Ishikawa (cell line): ENCODE measurements at regions not wholly inside any gene's neighbourhood (a gene's known extent, or its start where the extent isn't known, plus 50 kb on each side); places are given as distances from the start of the nearest gene placed in this dataset.

Experiments used
- CEBPB ChIP-seq: IDR thresholded peaks from 2 replicates; pipeline ENCODE4 v1.6.1; 2012
- CREB1 ChIP-seq: IDR thresholded peaks from 2 replicates; pipeline ENCODE4 v1.6.1; 2012; ENCODE audit warnings: low read depth
- EGR1 ChIP-seq: IDR thresholded peaks from 2 replicates; pipeline ENCODE4 v1.6.1; 2012
- EP300 ChIP-seq: IDR thresholded peaks from 2 replicates; pipeline ENCODE4 v1.6.1; 2012; ENCODE audit warnings: borderline replicate concordance
- FOXM1 ChIP-seq: IDR thresholded peaks from 2 replicates; pipeline ENCODE4 v1.6.1; 2012; ENCODE audit warnings: low read depth, borderline replicate concordance
- MAX ChIP-seq: IDR thresholded peaks from 2 replicates; pipeline ENCODE4 v1.6.1; 2012
- NFIC ChIP-seq: IDR thresholded peaks from 2 replicates; pipeline ENCODE4 v1.6.1; 2012
- RAD21 ChIP-seq: IDR thresholded peaks from 2 replicates; pipeline ENCODE4 v1.6.1; 2012; ENCODE audit warnings: low read depth
- REST ChIP-seq: IDR thresholded peaks from 2 replicates; pipeline ENCODE4 v1.6.1; 2012; ENCODE audit warnings: low read depth, mild to moderate bottlenecking
- TAF1 ChIP-seq: IDR thresholded peaks from 2 replicates; pipeline ENCODE4 v1.6.1; 2012; ENCODE audit warnings: low read depth, mild to moderate bottlenecking
- TCF12 ChIP-seq: IDR thresholded peaks from 2 replicates; pipeline ENCODE4 v1.6.1; 2012; ENCODE audit warnings: low read depth
- TEAD4 ChIP-seq: IDR thresholded peaks from 2 replicates; pipeline ENCODE4 v1.6.1; 2012
- USF1 ChIP-seq: IDR thresholded peaks from 2 replicates; pipeline ENCODE4 v1.6.1; 2012
- YY1 ChIP-seq: IDR thresholded peaks from 2 replicates; pipeline ENCODE4 v1.6.1; 2012; ENCODE audit warnings: low read depth
- ZBTB7A ChIP-seq: IDR thresholded peaks from 2 replicates; pipeline ENCODE4 v1.6.1; 2012; ENCODE audit warnings: low read depth

GRCh38 chr12:88424791-88425730 lies 155.2 kb downstream of the KITLG start:
- TF ChIP-seq ZBTB7A (no peak), NFIC (no peak), MAX (no peak), RAD21 (no peak), FOXM1 (no peak), TCF12 (no peak), EP300 (no peak), CREB1 (no peak), TEAD4 (no peak), USF1 (no peak), REST (no peak), EGR1 (no peak), YY1 (no peak), CEBPB (no peak), TAF1 (no peak)

- no peak for TF ChIP-seq MAX
- no peak for TF ChIP-seq CEBPB
- TF ChIP-seq USF1: no peak
- no peak for TF ChIP-seq REST
- no peak for TF ChIP-seq NFIC
These were observed 151.9 kb downstream of the KITLG start for GRCh38 chr12:88428350-88428749.

- TF ChIP-seq ZBTB7A (no peak), YY1 (no peak), TCF12 (no peak), RAD21 (no peak), TEAD4 (no peak), USF1 (no peak), EGR1 (no peak)
These were observed 149.0 kb downstream of the KITLG start for GRCh38 chr12:88431246-88431645.

- no peak for TF ChIP-seq YY1
- no peak for TF ChIP-seq USF1
These were observed 147.5 kb downstream of the KITLG start for GRCh38 chr12:88432531-88433490.
